GM13977 (cell line): ENCODE measurements at regions not wholly inside any gene's neighbourhood (a gene's known extent, or its start where the extent isn't known, plus 50 kb on each side); places are given as distances from the start of the nearest gene placed in this dataset.

Experiments used
- DNase-seq: peaks from one replicate; pipeline ENCODE4 v3.0.0; 2012; ENCODE audit warnings: low spot score
- in situ Hi-C: fragments of 300-500 bp; cut with MboI; formaldehyde crosslinking; loops from one replicate; pipeline ENCODE4 v1.12.0; 2022; ENCODE audit warnings: low sequenced_read_pairs, low pct_unique_long_range_greater_than_20kb, mixed read lengths, inconsistent platforms; ENCODE audit not compliant: unreplicated experiment
- TF ChIP-seq, protein P1 (sequence below): IDR thresholded peaks from 2 replicates; pipeline ENCODE4 v1.5.1; 2012; ENCODE audit warnings: mild to moderate bottlenecking, control low read depth; ENCODE audit not compliant: insufficient read depth; ENCODE audit errors: extremely low read depth, missing control alignments

DNA sequence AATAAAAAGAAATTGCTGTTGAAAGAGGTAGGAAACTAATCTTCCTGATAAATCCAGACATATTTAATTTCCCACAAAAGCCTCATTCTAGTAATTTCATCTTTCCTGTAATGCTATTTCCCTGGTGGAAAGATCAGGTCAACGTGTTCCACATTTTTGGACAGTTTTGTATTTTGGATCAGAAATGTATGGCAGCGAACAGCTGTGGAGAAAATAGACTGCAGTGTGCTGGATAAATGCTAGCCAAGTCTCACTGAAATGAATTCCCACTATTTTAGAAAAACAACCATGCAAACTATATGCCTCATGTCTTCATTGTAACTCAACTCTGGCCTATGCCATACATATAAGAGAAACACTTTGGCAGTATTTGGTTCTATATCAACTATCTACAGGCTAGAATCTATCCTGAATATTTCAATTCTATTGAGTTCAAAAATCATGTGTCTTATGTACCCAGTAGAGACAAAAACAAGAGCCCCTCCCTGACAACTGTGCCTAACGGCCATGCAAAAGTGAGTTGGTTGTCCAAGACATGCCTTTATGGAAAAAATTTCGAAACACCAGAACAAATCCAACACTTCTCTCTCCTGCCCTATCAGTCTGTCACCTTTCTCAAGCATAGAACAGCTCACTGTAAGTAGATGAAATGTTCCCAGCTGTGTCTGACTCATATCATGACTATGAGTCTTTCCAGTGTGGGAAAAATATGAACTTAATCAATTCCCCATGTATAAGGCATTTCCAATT, 191.3 kb upstream of the NREP start:
- DNase-seq, result no peak
- TF ChIP-seq, protein P1, sequence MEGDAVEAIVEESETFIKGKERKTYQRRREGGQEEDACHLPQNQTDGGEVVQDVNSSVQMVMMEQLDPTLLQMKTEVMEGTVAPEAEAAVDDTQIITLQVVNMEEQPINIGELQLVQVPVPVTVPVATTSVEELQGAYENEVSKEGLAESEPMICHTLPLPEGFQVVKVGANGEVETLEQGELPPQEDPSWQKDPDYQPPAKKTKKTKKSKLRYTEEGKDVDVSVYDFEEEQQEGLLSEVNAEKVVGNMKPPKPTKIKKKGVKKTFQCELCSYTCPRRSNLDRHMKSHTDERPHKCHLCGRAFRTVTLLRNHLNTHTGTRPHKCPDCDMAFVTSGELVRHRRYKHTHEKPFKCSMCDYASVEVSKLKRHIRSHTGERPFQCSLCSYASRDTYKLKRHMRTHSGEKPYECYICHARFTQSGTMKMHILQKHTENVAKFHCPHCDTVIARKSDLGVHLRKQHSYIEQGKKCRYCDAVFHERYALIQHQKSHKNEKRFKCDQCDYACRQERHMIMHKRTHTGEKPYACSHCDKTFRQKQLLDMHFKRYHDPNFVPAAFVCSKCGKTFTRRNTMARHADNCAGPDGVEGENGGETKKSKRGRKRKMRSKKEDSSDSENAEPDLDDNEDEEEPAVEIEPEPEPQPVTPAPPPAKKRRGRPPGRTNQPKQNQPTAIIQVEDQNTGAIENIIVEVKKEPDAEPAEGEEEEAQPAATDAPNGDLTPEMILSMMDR, result no peak

DNA sequence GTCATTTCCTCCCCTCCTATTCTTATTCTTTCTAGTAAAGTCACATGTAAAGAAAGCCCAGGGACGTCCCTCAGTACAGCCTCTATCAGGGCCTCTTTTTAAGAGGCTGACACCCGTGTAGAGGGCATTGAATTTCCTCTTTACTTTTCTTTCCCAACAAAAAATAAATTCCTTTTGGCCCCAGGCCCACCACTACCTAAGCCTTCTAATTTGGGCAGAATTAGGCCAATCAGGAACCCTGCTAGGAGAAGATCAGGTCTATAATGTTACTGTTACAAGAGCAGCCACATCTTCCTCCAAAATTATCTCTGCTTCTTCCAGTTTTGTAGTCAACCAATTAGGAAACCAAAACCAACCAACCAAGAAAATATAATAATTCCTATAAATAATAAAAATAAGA, 189.6 kb upstream of the NREP start:
- DNase-seq, result no peak
- in situ Hi-C loops, result no loop called here
- TF ChIP-seq, protein P1, result no peak

More for the DNA sequence above, 191.3 kb upstream of the NREP start:
- in situ Hi-C loops, result no loop called here

DNA sequence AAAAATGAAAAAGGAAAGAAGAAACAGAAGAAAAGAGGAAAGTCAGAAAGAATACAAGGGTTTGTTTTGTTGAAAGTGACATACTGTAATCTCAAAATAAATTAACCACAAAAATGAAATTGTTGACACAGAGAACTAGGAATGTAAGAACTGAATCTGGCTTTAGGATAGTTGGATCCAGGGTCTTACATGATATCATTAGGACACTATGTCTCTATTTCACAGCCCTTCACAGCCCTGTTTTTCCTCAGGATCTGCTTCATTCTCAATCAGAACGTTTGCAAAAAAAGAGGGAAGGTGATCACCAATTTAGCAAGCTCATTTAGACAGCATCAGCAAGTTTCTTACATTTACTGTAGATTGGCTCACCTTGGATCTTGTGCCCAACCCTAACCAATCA, 188.5 kb upstream of the NREP start:
- DNase-seq, result no peak
- TF ChIP-seq, protein P1, result no peak
- in situ Hi-C loops, result no loop called here

DNA sequence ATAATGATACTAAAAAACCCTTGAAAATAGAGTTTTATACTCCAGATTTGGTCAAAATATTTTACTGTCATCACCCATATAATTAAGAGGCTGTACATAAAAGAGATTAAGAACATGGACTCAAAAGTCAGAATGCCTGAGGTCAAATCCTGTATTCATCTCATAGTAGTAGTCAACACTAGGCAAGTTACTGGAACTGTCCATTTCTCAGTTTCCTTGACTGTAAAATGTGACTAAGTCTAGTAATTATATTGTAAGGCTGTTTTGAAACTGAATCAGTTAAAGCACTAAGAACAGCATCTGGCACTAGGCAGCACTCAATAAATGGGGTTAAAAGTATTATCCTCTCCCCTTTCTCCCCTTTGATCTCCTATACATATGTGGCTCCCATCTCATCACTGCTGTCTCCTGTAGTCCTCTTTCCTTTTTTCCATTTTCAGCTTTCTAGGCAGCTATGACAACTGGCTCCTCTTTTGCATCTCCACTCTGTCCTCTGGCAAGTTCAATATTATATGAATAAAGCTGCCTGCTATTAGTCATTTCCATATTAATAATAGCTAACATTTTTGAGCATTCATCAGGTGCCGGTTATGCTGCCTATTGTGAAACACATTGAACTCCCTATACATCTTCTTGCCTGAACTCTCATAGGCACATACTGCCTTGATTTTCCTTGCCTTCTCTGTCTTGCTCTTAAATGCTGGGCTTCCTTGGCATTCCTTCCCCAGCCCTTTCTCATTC, 185.8 kb upstream of the NREP start:
- TF ChIP-seq, protein P1, result no peak
- in situ Hi-C loops, result no loop called here
- no peak for DNase-seq

DNA sequence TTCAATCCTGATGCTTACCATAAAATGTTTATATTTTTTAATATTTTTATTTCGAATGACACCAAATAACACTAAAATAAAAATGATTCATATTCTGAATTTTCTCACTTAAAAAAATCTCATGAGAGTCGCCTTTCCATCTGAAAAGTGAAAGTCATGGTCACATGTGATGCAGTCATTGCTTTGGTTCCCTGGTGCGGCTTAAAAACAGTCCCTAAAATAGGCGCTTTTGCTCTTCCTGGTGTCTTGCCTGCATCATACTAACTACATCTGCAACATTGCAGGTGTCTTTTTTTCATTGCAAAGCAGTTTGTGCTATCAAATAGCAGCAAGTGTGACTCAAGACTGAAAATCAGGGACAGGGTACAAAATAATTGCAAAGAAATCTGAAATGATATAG, 185.2 kb upstream of the NREP start:
- TF ChIP-seq, protein P1, result no peak
- no peak for DNase-seq
- in situ Hi-C loops, result no loop called here

DNA sequence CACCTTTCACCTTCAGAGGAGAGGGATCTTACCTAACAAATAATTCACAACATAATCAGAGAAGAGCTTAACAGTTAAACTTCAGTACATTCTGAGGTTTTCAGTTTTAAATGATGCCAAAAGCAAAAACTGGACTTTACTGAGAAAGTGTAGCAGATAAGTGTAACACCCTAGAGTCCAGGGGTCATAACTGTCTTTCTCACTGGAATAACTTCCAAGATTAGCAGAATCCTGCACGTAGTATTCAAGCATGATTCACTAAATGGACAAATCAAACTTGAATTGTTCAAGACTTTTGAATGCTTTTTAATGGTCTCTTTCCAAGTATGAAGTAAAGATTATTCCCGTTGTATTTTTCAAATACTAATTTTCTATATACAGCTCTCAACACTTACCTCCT, 180.1 kb upstream of the NREP start:
- in situ Hi-C loops, result no loop called here
- DNase-seq, result no peak
- TF ChIP-seq, protein P1, result no peak
